ENCODE measurements at regions not wholly inside any gene's neighbourhood (a gene's known extent, or its start where the extent isn't known, plus 50 kb on each side); places are given as distances from the start of the nearest gene placed in this dataset.

DNA sequence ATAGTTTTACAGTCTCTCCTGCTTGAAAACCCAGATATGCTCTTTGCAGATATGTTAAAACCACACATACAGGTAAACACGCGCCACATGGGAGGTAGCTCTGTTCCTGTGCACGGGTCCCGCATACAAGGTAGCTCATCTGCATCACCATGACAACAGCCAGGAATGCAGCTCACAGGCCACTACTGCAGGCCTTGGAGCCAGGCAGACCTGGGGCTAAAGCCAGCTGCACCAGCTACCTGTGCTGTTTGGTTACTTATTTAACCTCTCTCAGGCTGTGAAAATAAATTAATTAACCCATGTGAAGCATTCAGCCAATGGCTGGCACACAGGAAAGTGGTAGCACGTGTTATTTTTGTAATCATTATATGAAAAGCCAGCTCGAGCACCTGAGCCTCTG is 428.3 kb downstream of the TNS3 start:
- Histone ChIP-seq H2BK15ac (ENCODE audit: low read depth, low read length) (peak overlapping the region; percentile 75; the same call in 2 of the 3 replicates), H3K4me2 (ENCODE audit: low read depth, low read length) (peak overlapping the region; percentile 7; the same call in 1 of the 2 replicates), H2AK9ac (replicated peaks; ENCODE audit: low read depth, low read length, poor library complexity) (peak overlapping the region; percentile 22), H3K18ac (ENCODE audit: low read depth, low read length) (peak overlapping the region; percentile 87), H2BK5ac (ENCODE audit: low read depth, low read length, poor library complexity, severe bottlenecking) (peak overlapping the region; percentile 96), H3K27me3 (ENCODE audit: control insufficient read depth, insufficient read depth, low read length) (no peaks in the 10 kb centered on the region), H3K23ac (ENCODE audit: low read depth, low read length) (peak overlapping the region; percentile 60), H3K9me1 (ENCODE audit: insufficient read depth, low read length) (peaks cover 11% of the 10 kb centered on the region), H3K9me3 (ENCODE audit: control insufficient read depth, insufficient read depth, low read length) (peaks cover 4% of the 10 kb centered on the region; the same call in 1 of the 2 replicates), H4K20me1 (ENCODE audit: insufficient read depth, low read length) (no peaks in the 10 kb centered on the region), H2BK120ac (ENCODE audit: low read depth, low read length) (peak overlapping the region; percentile 96), H2BK20ac (ENCODE audit: low read depth, low read length) (peak overlapping the region; percentile 96), H4K8ac (ENCODE audit: low read depth in 2 of 2, low read length in 2 of 2) (peak overlapping the region; percentile 85 to 86), H2AK5ac (ENCODE audit: low read depth, low read length) (peak overlapping the region; percentile 99), H3K79me1 (ENCODE audit: low read depth in 1 of 2, low read length in 2 of 2) (no peaks in the 10 kb centered on the region), H3K4ac (ENCODE audit: low read depth, low read length) (peak overlapping the region; percentile 95), H3K27ac (ENCODE audit: insufficient read depth, low read length) (peak overlapping the region; percentile 95), H3K9ac (ENCODE audit: low read depth, low read length) (peak overlapping the region; percentile 16; the same call in 1 of the 2 replicates), H3K36me3 (ENCODE audit: control insufficient read depth, insufficient read depth, low read length) (no peaks in the 10 kb centered on the region), H4K91ac (ENCODE audit: insufficient read depth, low read depth, low read length) (peak overlapping the region; percentile 94), H2AFZ (replicated peaks; ENCODE audit: low read length, poor library complexity) (peak overlapping the region; percentile 67), H3K4me3 (ENCODE audit: insufficient read depth, low read depth, low read length) (no peak overlapping the region), H3K14ac (replicated peaks; ENCODE audit: low read depth, low read length) (peak overlapping the region; percentile 83), H3K4me1 (ENCODE audit: control insufficient read depth, insufficient read depth, low read length) (peaks cover 28% of the 10 kb centered on the region), H3K56ac (ENCODE audit: extremely low read depth, insufficient read depth, low read length) (peak overlapping the region; percentile 40), H4K5ac (ENCODE audit: low read depth, low read length) (peak overlapping the region; percentile 47)
- BruUV-seq (replicated peaks), result no TSS peak
- in situ Hi-C loops (cut with MboI; ENCODE audit: low sequenced_read_pairs) (no loop called here), dilution Hi-C loops (cut with HindIII; ENCODE audit: low sequenced_read_pairs, unreplicated experiment) (no loop called here), intact Hi-C loops (cut with micrococcal nuclease) (no loop called here)
- 39% methylated on average over 4 of the region's 6 CpGs; no CpG with 5 or more reads in 1 of the 2 experiments for WGBS, 2 experiments (ENCODE audit: extremely low coverage in 2 of 2, insufficient read length in 1 of 2)
- no peak for TF ChIP-seq FOS (IDR thresholded peaks at IDR 0.05; ENCODE audit: low read depth, low read length)
- TF ChIP-seq, protein P1, sequence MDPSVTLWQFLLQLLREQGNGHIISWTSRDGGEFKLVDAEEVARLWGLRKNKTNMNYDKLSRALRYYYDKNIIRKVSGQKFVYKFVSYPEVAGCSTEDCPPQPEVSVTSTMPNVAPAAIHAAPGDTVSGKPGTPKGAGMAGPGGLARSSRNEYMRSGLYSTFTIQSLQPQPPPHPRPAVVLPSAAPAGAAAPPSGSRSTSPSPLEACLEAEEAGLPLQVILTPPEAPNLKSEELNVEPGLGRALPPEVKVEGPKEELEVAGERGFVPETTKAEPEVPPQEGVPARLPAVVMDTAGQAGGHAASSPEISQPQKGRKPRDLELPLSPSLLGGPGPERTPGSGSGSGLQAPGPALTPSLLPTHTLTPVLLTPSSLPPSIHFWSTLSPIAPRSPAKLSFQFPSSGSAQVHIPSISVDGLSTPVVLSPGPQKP (IDR thresholded peaks at IDR 0.05; ENCODE audit: borderline replicate concordance, low read depth, low read length), result no peak
- no peak for TF ChIP-seq NFE2L2 (IDR thresholded peaks at IDR 0.05; ENCODE audit: low read depth, low read length)
- TF ChIP-seq MXI1 (IDR thresholded peaks at IDR 0.05; ENCODE audit: borderline replicate concordance, low read depth, low read length), result no peak
- ChIA-PET CTCF (no interaction called here), POLR2A (ENCODE audit: unreplicated experiment) (interaction anchor here (0.7 kb wide), 1 partner anchor 1146 kb away, joined by 3 read pairs; no protein-coding TSS in a partner anchor)
- no peak for DNase-seq
- ATAC-seq (ENCODE audit: low read depth), result peak; percentile 10

Data from IMR-90 (cell line).